Right lobe of liver (tissue), 4 donors: ENCODE measurements at regions not wholly inside any gene's neighbourhood (a gene's known extent, or its start where the extent isn't known, plus 50 kb on each side); places are given as distances from the start of the nearest gene placed in this dataset.

Experiments used
- CTCF ChIP-seq, 4 donors: fragments of 200-600 bp in 3 of 4; fragments of 450-650 bp in 1 of 4; IDR thresholded peaks; one replicate each; pipeline versions ENCODE4 v1.5.1 to v1.8.0; 2016 to 2022; ENCODE audit warnings: antibody characterized with exemption in 4 of 4, mild to moderate bottlenecking in 2 of 4
- POLR2A ChIP-seq: fragments of 450-650 bp; IDR thresholded peaks from one replicate; pipeline ENCODE4 v1.6.1; 2017; ENCODE audit warnings: antibody characterized with exemption, mild to moderate bottlenecking
- donor health status: DM: no; HTN: no; CAD: no.
- donor health status: DM: no; HTN: no; CAD: no.
- donor health status: DM: no; HTN: yes; CAD: no.

GRCh38 chr22:49668402-49668801 lies 159.3 kb downstream of the BRD1 start:
- TF ChIP-seq POLR2A (no peak), CTCF (IDR thresholded peaks at IDR 0.05) (no peak)
